Calu3 (cell line): ENCODE measurements at regions not wholly inside any gene's neighbourhood (a gene's known extent, or its start where the extent isn't known, plus 50 kb on each side); places are given as distances from the start of the nearest gene placed in this dataset.

Experiments used
- BruUV-seq: library from RNA; stranded (reverse); fragments of 400-500 nt; replicated peaks from 2 replicates; lab custom pipeline; 2021; lab: Mats Ljungman, UMichigan
- CTCF ChIA-PET: fragments of 300-600 bp; sonication (Branson Sonifier 250); formaldehyde crosslinking; loops from one replicate; lab custom pipeline; 2022; ENCODE audit warnings: antibody characterized with exemption; lab: Charles Lee
- DNase-seq: peaks from one replicate; pipeline ENCODE4 v3.0.0; 2022
- H3K27ac Mint-ChIP-seq: one replicate; pipeline ENCODE4 v1.8.0; 2022; ENCODE audit warnings: mixed read lengths; ENCODE audit not compliant: unreplicated experiment
- H3K27me3 Mint-ChIP-seq: one replicate; pipeline ENCODE4 v1.8.0; 2022; ENCODE audit warnings: mixed read lengths; ENCODE audit not compliant: unreplicated experiment
- H3K36me3 Mint-ChIP-seq: one replicate; pipeline ENCODE4 v1.8.0; 2022; ENCODE audit warnings: mild to moderate bottlenecking, moderate library complexity, mixed read lengths; ENCODE audit not compliant: insufficient read depth, unreplicated experiment
- H3K4me1 Mint-ChIP-seq: one replicate; pipeline ENCODE4 v1.8.0; 2022; ENCODE audit warnings: mild to moderate bottlenecking, low read depth, mixed read lengths; ENCODE audit not compliant: unreplicated experiment
- H3K4me3 Mint-ChIP-seq: one replicate; pipeline ENCODE4 v1.8.0; 2022; ENCODE audit warnings: mild to moderate bottlenecking, low read depth, moderate library complexity, mixed read lengths; ENCODE audit not compliant: unreplicated experiment
- H3K9me3 Mint-ChIP-seq: one replicate; pipeline ENCODE4 v1.8.0; 2022; ENCODE audit warnings: low read depth, mixed read lengths; ENCODE audit not compliant: unreplicated experiment
- intact Hi-C: fragments of 100-400 bp; cut with micrococcal nuclease; formaldehyde crosslinking; loops from one replicate; pipeline ENCODE4 v1.10.0; 2022; ENCODE audit not compliant: unreplicated experiment
- TF ChIP-seq, protein P1 (sequence below): fragments of 200-600 bp; IDR thresholded peaks from one replicate; pipeline ENCODE4 v1.8.0; 2022; ENCODE audit warnings: antibody characterized with exemption; ENCODE audit not compliant: unreplicated experiment

DNA sequence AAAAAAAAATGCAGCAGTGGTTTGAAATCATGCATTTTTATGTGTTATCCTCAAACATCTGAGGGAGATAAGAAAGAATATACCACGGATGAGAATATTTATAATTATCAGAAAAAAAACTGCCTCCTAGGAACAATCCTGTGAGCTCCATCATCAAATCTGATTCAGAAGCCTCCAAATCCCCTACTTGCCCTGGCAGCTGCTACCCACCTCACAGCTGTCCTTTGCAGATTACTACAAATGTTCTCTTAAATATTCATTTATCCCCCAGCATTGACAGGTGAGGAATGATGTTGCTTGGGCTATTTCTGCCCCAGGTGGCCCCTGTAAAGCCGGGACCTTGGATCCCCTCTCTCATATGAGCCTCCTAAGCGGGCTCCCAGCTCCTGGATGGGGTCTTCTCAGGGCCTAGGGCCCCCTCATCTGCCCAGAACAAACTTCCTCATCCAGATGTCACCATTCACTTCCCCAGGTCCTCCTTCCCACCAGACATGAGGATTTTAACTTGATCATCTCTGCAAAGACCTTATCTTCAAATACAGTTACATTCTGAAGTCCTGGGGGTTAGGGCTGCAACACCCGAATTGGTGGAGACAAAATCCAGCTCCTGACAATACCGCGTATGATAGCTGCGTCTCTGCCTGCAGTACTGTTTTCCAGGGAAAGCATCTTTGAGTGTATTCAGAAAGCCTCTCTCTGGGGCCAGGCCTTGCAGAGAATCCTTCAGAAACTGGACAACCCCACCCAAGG lies 81.9 kb upstream of the INSIG1 start:
- no peaks in the 10 kb centered on the region for H3K27me3 Mint-ChIP-seq
- no peak for DNase-seq
- H3K9me3 Mint-ChIP-seq, result no peaks in the 10 kb centered on the region
- H3K36me3 Mint-ChIP-seq, result peaks cover 22% of the 10 kb centered on the region
- no TSS peak for BruUV-seq
- intact Hi-C loops, result no loop called here
- H3K27ac Mint-ChIP-seq, result no peak overlapping the region
- peaks cover 39% of the 10 kb centered on the region for H3K4me1 Mint-ChIP-seq
- TF ChIP-seq, protein P1, sequence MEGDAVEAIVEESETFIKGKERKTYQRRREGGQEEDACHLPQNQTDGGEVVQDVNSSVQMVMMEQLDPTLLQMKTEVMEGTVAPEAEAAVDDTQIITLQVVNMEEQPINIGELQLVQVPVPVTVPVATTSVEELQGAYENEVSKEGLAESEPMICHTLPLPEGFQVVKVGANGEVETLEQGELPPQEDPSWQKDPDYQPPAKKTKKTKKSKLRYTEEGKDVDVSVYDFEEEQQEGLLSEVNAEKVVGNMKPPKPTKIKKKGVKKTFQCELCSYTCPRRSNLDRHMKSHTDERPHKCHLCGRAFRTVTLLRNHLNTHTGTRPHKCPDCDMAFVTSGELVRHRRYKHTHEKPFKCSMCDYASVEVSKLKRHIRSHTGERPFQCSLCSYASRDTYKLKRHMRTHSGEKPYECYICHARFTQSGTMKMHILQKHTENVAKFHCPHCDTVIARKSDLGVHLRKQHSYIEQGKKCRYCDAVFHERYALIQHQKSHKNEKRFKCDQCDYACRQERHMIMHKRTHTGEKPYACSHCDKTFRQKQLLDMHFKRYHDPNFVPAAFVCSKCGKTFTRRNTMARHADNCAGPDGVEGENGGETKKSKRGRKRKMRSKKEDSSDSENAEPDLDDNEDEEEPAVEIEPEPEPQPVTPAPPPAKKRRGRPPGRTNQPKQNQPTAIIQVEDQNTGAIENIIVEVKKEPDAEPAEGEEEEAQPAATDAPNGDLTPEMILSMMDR, result no peak
- CTCF ChIA-PET, result interaction anchor here (0.7 kb wide), 2 partner anchors 13 to 15 kb away, joined by 3 read pairs; no protein-coding TSS in a partner anchor
- H3K4me3 Mint-ChIP-seq, result no peak overlapping the region

DNA sequence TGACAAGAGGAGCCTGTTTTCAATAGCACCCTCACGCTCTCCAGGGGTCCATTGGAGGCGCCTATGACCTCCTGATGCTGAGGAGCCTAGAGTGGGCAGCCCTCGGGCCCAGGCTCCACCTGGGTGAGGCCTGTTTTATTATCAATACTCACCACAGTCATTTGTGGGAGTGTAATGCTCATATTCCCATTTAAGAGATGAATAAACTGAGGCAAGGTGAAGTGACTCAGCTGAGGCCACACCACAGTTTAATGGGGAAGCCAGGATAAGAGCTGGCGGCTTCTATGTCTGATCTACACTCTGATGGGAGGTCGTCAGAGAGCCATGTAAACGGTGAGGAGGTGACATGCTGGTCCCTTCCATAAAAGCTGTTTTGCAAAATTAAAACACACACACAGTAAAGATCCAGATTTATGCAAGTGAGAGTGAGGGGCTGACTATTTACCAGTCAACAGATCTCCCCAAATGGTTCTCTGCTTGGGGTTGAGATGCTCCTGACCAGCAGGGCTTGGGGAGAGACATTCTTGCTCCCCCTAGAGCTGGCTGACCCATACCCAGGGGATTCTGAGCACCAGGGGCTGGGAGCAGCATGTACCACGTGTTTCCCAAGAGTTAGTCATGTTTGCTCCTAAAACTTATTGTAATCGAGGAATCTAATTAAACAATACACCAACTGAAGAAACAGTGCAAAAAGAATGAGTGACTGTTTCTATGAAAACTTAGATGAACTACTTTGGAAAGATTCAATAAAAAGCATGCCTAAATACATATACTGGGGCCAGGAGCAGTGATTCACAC lies 81.0 kb upstream of the INSIG1 start:
- Mint-ChIP-seq H3K4me3 (no peak overlapping the region), H3K27ac (no peak overlapping the region), H3K27me3 (no peaks in the 10 kb centered on the region), H3K36me3 (peaks cover 22% of the 10 kb centered on the region), H3K4me1 (peaks cover 36% of the 10 kb centered on the region), H3K9me3 (no peaks in the 10 kb centered on the region)
- no TSS peak for BruUV-seq
- DNase-seq, result no peak
- CTCF ChIA-PET, result interaction anchor here (0.7 kb wide), 1 partner anchor 12 kb away, joined by 3 read pairs; no protein-coding TSS in a partner anchor
- TF ChIP-seq, protein P1, result no peak
- intact Hi-C loops, result no loop called here

DNA sequence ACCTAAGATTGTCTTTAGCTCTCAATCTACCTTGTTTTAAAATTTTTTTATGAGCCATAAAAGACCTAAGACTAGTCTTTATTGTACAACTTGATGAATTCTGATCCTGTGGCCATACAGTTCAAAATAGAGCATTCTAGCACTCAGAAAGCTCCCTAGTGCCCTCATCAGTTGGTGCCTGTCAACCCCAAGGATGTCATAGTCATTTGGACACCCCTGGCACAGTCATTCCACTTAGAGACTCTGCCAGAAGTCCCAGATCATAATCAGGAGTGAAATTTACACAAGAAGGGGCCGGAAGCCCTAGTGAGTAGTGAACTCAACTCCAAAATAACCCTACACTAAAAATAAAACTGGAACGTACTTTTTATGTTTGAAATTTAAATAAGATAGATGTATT lies 80.0 kb upstream of the INSIG1 start:
- H3K27ac Mint-ChIP-seq, result no peak overlapping the region
- CTCF ChIA-PET, result no interaction called here
- peaks cover 22% of the 10 kb centered on the region for H3K36me3 Mint-ChIP-seq
- TF ChIP-seq, protein P1, result no peak
- no peaks in the 10 kb centered on the region for H3K27me3 Mint-ChIP-seq
- intact Hi-C loops, result no loop called here
- DNase-seq, result no peak
- H3K4me3 Mint-ChIP-seq, result no peak overlapping the region
- no peaks in the 10 kb centered on the region for H3K9me3 Mint-ChIP-seq
- H3K4me1 Mint-ChIP-seq, result peaks cover 45% of the 10 kb centered on the region
- no TSS peak for BruUV-seq

DNA sequence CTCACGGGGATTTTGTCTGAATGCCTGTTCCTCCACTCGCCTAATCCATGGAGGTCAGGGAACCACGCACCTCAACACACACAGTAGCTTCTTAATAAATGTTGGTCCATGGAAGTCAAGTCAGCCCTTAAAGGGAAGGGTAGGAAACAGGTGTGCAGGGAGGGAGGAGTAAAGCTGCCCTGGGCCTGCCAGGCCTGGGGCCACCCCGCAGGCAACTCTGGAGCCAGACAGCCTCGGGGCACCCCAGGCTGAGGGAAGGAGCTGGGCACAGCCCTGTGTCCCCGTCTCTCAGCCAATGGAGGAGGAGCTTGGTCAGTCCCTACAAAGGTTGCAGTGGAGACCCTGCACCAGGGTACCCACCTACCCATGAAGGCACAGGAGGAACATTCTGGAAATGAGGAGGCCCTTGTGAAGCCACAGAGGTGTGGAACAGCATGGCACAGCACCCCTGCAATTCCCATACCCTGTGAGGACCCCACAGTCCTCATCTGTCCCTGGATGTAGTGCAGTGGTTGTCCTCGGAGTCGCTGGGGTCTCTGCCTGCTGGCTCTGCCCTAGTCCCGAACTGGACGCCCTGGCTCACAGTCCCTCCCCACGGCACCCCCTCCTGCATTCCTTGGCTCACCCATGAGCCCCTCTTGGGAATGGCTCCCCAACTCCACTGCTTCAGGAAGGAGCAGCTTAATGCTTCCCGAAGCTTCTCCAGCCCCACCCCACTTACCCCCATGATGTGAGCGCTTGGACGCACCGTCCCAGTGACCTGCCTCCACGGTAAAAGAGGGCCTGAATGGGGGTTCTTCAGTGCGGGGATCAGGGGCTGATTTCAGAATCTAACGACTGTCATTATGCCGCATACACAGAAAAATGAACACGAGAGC lies 79.2 kb upstream of the INSIG1 start:
- no peak for DNase-seq
- intact Hi-C loops, result no loop called here
- H3K36me3 Mint-ChIP-seq, result peaks cover 22% of the 10 kb centered on the region
- H3K27ac Mint-ChIP-seq, result no peak overlapping the region
- no peaks in the 10 kb centered on the region for H3K9me3 Mint-ChIP-seq
- no TSS peak for BruUV-seq
- TF ChIP-seq, protein P1, result no peak
- peaks cover 43% of the 10 kb centered on the region for H3K4me1 Mint-ChIP-seq
- no peak overlapping the region for H3K4me3 Mint-ChIP-seq
- no peaks in the 10 kb centered on the region for H3K27me3 Mint-ChIP-seq
- CTCF ChIA-PET, result no interaction called here
